GM23338 (cell line): ENCODE measurements at regions not wholly inside any gene's neighbourhood (a gene's known extent, or its start where the extent isn't known, plus 50 kb on each side); places are given as distances from the start of the nearest gene placed in this dataset.
"Not testable (repeated sequence)": the region's sequence is repeated elsewhere in the genome, so short reads cannot be mapped to it uniquely, and the experiment has no call there.

Experiments
- EZH2 ChIP-seq: fragments of 200-600 bp; sonication (generic); IDR thresholded peaks from one replicate; pipeline ENCODE4 v1.8.0; 2017; ENCODE audit warnings: antibody characterized with exemption, mild to moderate bottlenecking, low read depth; ENCODE audit not compliant: unreplicated experiment
- EZH2phosphoT487 ChIP-seq: fragments of 200-600 bp; sonication (generic); IDR thresholded peaks from one replicate; pipeline ENCODE4 v1.8.1; 2018; ENCODE audit warnings: antibody characterized with exemption; ENCODE audit not compliant: unreplicated experiment
- ZNF331 ChIP-seq: fragments of 250-450 bp; sonication (Bioruptor Pico); IDR thresholded peaks from 2 replicates; pipeline ENCODE4 v1.5.0; 2020; ENCODE audit warnings: low read depth, mild to moderate bottlenecking, moderate library complexity
- TF ChIP-seq, protein P1 (sequence below), 2 experiments: fragments of 200-600 bp in 1 of 2; sonication (generic) in 1 of 2; conservative IDR thresholded peaks; 2 replicates each; pipeline versions ENCODE4 v1.5.1 to v1.6.1; 2016 to 2017; ENCODE audit warnings: antibody characterized with exemption in 2 of 2, low read depth in 2 of 2, mild to moderate bottlenecking in 2 of 2, moderate library complexity in 1 of 2

GRCh38 chr1:149174765-149175164 is 71.4 kb upstream of the NBPF9 start:
- TF ChIP-seq EZH2; ZNF331 (CRISPR knock-in tag); EZH2phosphoT487: not testable (repeated sequence)
- TF ChIP-seq, protein P1, sequence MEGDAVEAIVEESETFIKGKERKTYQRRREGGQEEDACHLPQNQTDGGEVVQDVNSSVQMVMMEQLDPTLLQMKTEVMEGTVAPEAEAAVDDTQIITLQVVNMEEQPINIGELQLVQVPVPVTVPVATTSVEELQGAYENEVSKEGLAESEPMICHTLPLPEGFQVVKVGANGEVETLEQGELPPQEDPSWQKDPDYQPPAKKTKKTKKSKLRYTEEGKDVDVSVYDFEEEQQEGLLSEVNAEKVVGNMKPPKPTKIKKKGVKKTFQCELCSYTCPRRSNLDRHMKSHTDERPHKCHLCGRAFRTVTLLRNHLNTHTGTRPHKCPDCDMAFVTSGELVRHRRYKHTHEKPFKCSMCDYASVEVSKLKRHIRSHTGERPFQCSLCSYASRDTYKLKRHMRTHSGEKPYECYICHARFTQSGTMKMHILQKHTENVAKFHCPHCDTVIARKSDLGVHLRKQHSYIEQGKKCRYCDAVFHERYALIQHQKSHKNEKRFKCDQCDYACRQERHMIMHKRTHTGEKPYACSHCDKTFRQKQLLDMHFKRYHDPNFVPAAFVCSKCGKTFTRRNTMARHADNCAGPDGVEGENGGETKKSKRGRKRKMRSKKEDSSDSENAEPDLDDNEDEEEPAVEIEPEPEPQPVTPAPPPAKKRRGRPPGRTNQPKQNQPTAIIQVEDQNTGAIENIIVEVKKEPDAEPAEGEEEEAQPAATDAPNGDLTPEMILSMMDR (conservative IDR thresholded peaks at IDR 0.05; ENCODE audit: low read depth in 2 of 2) = not testable (repeated sequence)
